Activated CD8-positive, alpha-beta T cell treated with anti-CD3 and anti-CD28 coated beads for 36 hours (primary cell): ENCODE measurements at regions not wholly inside any gene's neighbourhood (a gene's known extent, or its start where the extent isn't known, plus 50 kb on each side); places are given as distances from the start of the nearest gene placed in this dataset.
"Not testable (repeated sequence)": the region's sequence is repeated elsewhere in the genome, so short reads cannot be mapped to it uniquely, and the experiment has no call there.

Experiments used
- ATAC-seq: fragments of 200-7000 bp; cut with Tn5 transposase; one replicate; pipeline ENCODE4 v1.10.0; 2021; ENCODE audit warnings: mild to moderate bottlenecking, moderate library complexity
- CTCF ChIA-PET: fragments of 350-600 bp; sonication (Branson Sonifier 250); formaldehyde crosslinking; loops from one replicate; lab custom pipeline; 2021; ENCODE audit warnings: antibody characterized with exemption; lab: Charles Lee
- POLR2A ChIA-PET: fragments of 350-600 bp; sonication (Branson Sonifier 250); formaldehyde crosslinking; loops from one replicate; lab custom pipeline; 2021; ENCODE audit warnings: antibody characterized with exemption; lab: Charles Lee
- DNase-seq: peaks from one replicate; pipeline ENCODE4 v3.0.0-alpha.2; 2020
- H3K27ac Mint-ChIP-seq: one replicate; pipeline ENCODE4 v1.8.0; 2021; ENCODE audit warnings: mild to moderate bottlenecking, mixed read lengths
- H3K27me3 Mint-ChIP-seq: one replicate; pipeline ENCODE4 v1.8.0; 2021; ENCODE audit warnings: mixed read lengths
- H3K36me3 Mint-ChIP-seq: one replicate; pipeline ENCODE4 v1.8.0; 2021; ENCODE audit warnings: low read depth, mixed read lengths
- H3K4me1 Mint-ChIP-seq: one replicate; pipeline ENCODE4 v1.8.0; 2021; ENCODE audit warnings: low read depth, mixed read lengths
- H3K4me3 Mint-ChIP-seq: one replicate; pipeline ENCODE4 v1.8.0; 2021; ENCODE audit warnings: mild to moderate bottlenecking, moderate library complexity, mixed read lengths
- H3K9me3 Mint-ChIP-seq: one replicate; pipeline ENCODE4 v1.8.0; 2021; ENCODE audit warnings: mixed read lengths
- intact Hi-C: fragments of 100-400 bp; cut with micrococcal nuclease; formaldehyde crosslinking; loops from one replicate; pipeline ENCODE4 v1.10.0; 2022
- TF ChIP-seq, protein P1 (sequence below): fragments of 200-600 bp; IDR thresholded peaks from one replicate; pipeline ENCODE4 v1.8.0; 2022; ENCODE audit warnings: antibody characterized with exemption, mild to moderate bottlenecking

DNA sequence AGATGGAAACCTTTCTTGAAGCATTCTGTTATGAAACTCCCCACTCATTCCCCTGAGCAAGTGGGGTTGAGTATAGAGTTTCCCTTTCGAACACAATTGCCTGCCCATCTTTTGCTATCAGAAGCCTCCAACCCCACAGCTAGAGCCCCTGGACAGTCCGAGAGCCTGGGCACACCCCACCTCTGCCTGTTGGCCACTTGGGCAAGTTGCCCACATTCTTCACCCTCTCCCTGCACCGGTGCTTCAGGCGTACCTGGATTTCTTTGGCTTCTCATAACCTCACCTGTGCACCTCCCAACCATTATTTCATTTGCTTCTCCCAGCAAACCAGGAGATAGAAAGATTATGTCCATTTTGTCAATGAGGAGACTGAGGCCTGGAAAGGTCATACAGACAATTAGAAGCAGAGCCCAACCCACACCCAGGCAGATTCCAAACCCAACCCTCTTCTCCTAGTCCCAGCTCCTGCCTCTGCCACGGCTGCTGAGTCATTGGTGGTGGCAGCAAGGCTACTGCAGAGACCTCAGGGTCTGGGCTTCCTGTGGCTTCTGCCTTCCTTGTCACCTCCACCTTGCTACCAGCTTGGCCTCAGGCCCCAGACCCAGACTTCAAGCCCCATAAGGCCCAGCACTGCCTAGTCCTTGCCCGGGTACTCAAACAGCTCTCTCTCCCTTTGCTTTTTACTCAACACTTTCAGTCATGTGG, 118.7 kb upstream of the ZBTB40 start:
- ChIA-PET CTCF (no interaction called here), POLR2A (no interaction called here)
- H3K9me3 Mint-ChIP-seq, result no peaks in the 10 kb centered on the region
- DNase-seq (no peak), ATAC-seq (no peak)
- H3K27ac Mint-ChIP-seq, result no peak overlapping the region
- H3K4me3 Mint-ChIP-seq, result no peak overlapping the region
- H3K36me3 Mint-ChIP-seq, result no peaks in the 10 kb centered on the region
- no peaks in the 10 kb centered on the region for H3K4me1 Mint-ChIP-seq
- peaks cover 5% of the 10 kb centered on the region for H3K27me3 Mint-ChIP-seq
- intact Hi-C loops, result no loop called here
- TF ChIP-seq, protein P1, sequence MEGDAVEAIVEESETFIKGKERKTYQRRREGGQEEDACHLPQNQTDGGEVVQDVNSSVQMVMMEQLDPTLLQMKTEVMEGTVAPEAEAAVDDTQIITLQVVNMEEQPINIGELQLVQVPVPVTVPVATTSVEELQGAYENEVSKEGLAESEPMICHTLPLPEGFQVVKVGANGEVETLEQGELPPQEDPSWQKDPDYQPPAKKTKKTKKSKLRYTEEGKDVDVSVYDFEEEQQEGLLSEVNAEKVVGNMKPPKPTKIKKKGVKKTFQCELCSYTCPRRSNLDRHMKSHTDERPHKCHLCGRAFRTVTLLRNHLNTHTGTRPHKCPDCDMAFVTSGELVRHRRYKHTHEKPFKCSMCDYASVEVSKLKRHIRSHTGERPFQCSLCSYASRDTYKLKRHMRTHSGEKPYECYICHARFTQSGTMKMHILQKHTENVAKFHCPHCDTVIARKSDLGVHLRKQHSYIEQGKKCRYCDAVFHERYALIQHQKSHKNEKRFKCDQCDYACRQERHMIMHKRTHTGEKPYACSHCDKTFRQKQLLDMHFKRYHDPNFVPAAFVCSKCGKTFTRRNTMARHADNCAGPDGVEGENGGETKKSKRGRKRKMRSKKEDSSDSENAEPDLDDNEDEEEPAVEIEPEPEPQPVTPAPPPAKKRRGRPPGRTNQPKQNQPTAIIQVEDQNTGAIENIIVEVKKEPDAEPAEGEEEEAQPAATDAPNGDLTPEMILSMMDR, result no peak

GRCh38 chr1:22333516-22334121, 118.0 kb upstream of the ZBTB40 start:
- Mint-ChIP-seq H3K36me3 (no peaks in the 10 kb centered on the region), H3K27ac (no peak overlapping the region), H3K9me3 (no peaks in the 10 kb centered on the region), H3K4me3 (no peak overlapping the region), H3K4me1 (no peaks in the 10 kb centered on the region), H3K27me3 (peaks cover 5% of the 10 kb centered on the region)
- DNase-seq, result no peak
- ATAC-seq, result no peak
- CTCF ChIA-PET, result no interaction called here
- POLR2A ChIA-PET, result no interaction called here
- TF ChIP-seq, protein P1, result no peak
- intact Hi-C loops, result no loop called here

DNA sequence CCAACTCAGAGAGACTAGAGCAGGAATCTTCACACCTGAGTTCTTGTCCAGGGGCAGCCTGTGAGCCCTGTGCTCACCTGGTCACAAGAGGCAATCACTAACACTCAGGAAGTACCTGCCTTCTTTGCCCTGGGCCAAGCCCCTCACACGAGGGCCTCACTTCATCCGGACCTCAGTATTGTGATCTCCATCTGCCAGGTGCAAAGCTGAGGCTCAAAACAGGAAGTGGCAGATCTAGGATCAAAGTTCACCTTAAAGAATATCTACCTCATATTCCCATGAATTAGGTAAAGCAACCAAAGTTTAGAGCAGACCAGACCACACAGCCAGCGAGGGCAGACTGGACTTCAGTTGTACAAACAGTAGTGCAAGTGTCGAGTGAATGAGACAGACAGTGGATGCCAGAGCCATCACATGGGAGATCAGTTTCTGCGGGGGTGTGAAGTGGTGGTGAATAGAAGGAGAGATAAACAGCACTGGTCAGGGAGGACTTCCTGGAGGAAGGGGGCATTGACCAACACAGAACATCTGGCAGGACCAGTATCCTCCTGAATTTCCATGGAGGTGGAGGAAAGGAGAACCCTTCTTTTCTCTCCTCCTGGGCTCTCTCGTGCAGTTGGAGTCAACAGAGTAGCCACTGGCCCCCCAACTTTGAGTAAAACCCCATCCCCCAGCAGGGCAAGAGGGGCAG, 116.6 kb upstream of the ZBTB40 start:
- ATAC-seq (no peak), DNase-seq (no peak)
- Mint-ChIP-seq H3K9me3 (no peaks in the 10 kb centered on the region), H3K27ac (no peak overlapping the region), H3K4me1 (no peaks in the 10 kb centered on the region), H3K36me3 (no peaks in the 10 kb centered on the region), H3K4me3 (no peak overlapping the region), H3K27me3 (peaks cover 7% of the 10 kb centered on the region)
- intact Hi-C loops, result no loop called here
- TF ChIP-seq, protein P1, result no peak
- POLR2A ChIA-PET, result no interaction called here
- CTCF ChIA-PET, result no interaction called here

DNA sequence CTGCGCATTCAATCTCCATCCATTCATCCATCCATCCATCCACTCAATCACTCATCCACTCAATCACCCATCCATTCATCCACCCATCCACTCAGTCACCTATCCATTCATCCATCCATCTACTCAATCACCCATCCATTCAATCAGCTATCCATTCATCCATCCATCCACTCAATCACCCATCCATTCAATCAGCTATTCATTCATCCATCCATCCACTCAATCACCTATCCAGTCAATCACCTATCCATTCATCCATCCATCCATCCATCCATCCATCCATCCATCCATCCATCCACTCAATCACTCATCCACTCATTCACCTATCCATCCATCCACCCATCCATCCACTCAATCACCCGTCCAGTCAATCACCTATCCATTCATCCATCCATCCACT, 115.4 kb upstream of the ZBTB40 start:
- CTCF ChIA-PET, H3K9me3 Mint-ChIP-seq, intact Hi-C loops, H3K27ac Mint-ChIP-seq, H3K4me1 Mint-ChIP-seq, ATAC-seq, DNase-seq, H3K36me3 Mint-ChIP-seq, H3K4me3 Mint-ChIP-seq, POLR2A ChIA-PET: not testable (repeated sequence)
- peaks cover 16% of the 10 kb centered on the region for H3K27me3 Mint-ChIP-seq

- H3K4me3 Mint-ChIP-seq, H3K36me3 Mint-ChIP-seq, CTCF ChIA-PET, POLR2A ChIA-PET, H3K4me1 Mint-ChIP-seq, H3K9me3 Mint-ChIP-seq, DNase-seq, intact Hi-C loops, H3K27ac Mint-ChIP-seq, ATAC-seq: not testable (repeated sequence)
- peaks cover 21% of the 10 kb centered on the region for H3K27me3 Mint-ChIP-seq
Measured at GRCh38 chr1:22336696-22337545, 114.7 kb upstream of the ZBTB40 start.
